PC-3 (cell line): ENCODE measurements at regions not wholly inside any gene's neighbourhood (a gene's known extent, or its start where the extent isn't known, plus 50 kb on each side); places are given as distances from the start of the nearest gene placed in this dataset.
"Not testable (repeated sequence)": the region's sequence is repeated elsewhere in the genome, so short reads cannot be mapped to it uniquely, and the experiment has no call there.

Source experiments
- EZH2 ChIP-seq: fragments of 300-600 bp; sonication (generic); IDR thresholded peaks from one replicate; pipeline ENCODE4 v1.6.1; 2017; ENCODE audit warnings: antibody characterized with exemption, mild to moderate bottlenecking, low read length; ENCODE audit not compliant: unreplicated experiment
- EZH2phosphoT487 ChIP-seq: fragments of 300-600 bp; sonication (generic); IDR thresholded peaks from 2 replicates; pipeline ENCODE4 v1.6.1; 2018; ENCODE audit warnings: mild to moderate bottlenecking, antibody characterized with exemption, low read length, borderline replicate concordance
- TF ChIP-seq, protein P1 (sequence below): fragments of 300-600 bp; sonication (generic); conservative IDR thresholded peaks from 2 replicates; pipeline ENCODE4 v1.5.1; 2017; ENCODE audit warnings: antibody characterized with exemption, low read depth, mild to moderate bottlenecking, low read length

- TF ChIP-seq, protein P1, sequence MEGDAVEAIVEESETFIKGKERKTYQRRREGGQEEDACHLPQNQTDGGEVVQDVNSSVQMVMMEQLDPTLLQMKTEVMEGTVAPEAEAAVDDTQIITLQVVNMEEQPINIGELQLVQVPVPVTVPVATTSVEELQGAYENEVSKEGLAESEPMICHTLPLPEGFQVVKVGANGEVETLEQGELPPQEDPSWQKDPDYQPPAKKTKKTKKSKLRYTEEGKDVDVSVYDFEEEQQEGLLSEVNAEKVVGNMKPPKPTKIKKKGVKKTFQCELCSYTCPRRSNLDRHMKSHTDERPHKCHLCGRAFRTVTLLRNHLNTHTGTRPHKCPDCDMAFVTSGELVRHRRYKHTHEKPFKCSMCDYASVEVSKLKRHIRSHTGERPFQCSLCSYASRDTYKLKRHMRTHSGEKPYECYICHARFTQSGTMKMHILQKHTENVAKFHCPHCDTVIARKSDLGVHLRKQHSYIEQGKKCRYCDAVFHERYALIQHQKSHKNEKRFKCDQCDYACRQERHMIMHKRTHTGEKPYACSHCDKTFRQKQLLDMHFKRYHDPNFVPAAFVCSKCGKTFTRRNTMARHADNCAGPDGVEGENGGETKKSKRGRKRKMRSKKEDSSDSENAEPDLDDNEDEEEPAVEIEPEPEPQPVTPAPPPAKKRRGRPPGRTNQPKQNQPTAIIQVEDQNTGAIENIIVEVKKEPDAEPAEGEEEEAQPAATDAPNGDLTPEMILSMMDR = not testable (repeated sequence)
- not testable (repeated sequence) for TF ChIP-seq EZH2phosphoT487, EZH2
Measured at GRCh38 chr9:40110751-40111150, 755.3 kb downstream of the SPATA31A1 start.
